ENCODE measurements at regions not wholly inside any gene's neighbourhood (a gene's known extent, or its start where the extent isn't known, plus 50 kb on each side); places are given as distances from the start of the nearest gene placed in this dataset.

DNA sequence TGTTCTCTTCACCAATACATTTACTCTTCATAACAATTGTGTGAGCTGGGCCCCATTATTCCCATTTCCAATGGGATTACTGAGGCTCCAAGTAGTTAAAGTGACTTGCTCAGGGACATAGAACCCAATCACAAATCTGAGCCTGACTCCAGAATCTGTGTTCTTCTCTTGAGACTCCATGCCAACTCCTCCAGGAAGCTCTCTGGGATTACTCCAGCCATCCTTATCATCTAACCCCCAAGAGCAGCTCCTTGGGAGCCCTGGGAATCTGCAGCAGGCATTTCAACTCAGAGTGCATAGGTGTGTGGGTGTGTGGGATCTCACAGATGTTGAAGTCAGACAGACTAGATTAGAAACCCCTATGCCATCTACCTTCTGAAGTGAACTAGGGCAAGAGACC, 131.4 kb upstream of the BOD1 start:
- no peaks in the 10 kb centered on the region for H3K9me3 ChIP-seq
- H3K4me3 ChIP-seq, result no peak overlapping the region
- intact Hi-C loops (cut with DNase I; ENCODE audit: low total_unique reads), result no loop called here
- no peaks in the 10 kb centered on the region for H3K36me3 ChIP-seq
- no peaks in the 10 kb centered on the region for H3K4me1 ChIP-seq
- TF ChIP-seq, protein P1, sequence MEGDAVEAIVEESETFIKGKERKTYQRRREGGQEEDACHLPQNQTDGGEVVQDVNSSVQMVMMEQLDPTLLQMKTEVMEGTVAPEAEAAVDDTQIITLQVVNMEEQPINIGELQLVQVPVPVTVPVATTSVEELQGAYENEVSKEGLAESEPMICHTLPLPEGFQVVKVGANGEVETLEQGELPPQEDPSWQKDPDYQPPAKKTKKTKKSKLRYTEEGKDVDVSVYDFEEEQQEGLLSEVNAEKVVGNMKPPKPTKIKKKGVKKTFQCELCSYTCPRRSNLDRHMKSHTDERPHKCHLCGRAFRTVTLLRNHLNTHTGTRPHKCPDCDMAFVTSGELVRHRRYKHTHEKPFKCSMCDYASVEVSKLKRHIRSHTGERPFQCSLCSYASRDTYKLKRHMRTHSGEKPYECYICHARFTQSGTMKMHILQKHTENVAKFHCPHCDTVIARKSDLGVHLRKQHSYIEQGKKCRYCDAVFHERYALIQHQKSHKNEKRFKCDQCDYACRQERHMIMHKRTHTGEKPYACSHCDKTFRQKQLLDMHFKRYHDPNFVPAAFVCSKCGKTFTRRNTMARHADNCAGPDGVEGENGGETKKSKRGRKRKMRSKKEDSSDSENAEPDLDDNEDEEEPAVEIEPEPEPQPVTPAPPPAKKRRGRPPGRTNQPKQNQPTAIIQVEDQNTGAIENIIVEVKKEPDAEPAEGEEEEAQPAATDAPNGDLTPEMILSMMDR (IDR thresholded peaks at IDR 0.05), result no peak
- H3K27me3 ChIP-seq, result no peaks in the 10 kb centered on the region
- H3K27ac ChIP-seq, result no peak overlapping the region
- no peak for DNase-seq

DNA sequence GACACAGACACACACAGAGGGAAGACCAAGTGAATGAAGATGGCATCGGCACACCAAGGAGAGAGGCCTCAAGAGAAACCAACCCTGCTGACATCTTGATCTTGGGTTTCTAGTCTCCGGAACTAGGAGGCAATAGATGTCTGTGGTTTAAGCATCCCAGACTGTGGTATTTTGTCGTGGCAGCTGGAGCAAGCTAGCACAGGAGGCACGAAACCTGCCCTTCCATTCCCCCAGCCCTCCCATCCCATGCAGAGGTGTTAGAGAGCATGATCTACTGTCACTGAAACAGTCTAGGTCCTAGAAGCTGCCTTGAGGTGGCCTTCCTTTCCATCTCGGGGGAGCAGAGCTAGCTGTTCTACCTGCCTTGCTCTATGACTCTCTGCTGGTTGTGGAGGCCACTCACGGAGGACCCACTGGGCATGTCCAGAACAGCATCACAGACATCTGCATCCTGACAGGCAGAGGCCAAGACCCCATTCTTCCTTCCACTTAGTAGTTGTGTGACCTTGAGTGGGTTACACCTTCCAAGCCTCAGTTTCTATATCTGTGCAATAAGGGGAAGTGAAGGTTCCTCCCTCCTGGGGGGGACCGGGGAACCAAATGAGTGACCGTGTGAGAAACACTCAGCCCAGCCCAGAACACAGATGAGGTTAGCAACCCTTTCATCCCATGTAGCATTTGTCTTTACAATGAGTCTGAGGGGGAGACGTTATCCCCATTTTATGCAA, 134.3 kb upstream of the BOD1 start:
- Histone ChIP-seq H3K4me3 (no peak overlapping the region), H3K27ac (no peak overlapping the region), H3K4me1 (no peaks in the 10 kb centered on the region), H3K9me3 (no peaks in the 10 kb centered on the region), H3K36me3 (no peaks in the 10 kb centered on the region), H3K27me3 (no peaks in the 10 kb centered on the region)
- intact Hi-C loops (cut with DNase I; ENCODE audit: low total_unique reads), result no loop called here
- no peak for DNase-seq
- TF ChIP-seq, protein P1 (IDR thresholded peaks at IDR 0.05), result no peak

DNA sequence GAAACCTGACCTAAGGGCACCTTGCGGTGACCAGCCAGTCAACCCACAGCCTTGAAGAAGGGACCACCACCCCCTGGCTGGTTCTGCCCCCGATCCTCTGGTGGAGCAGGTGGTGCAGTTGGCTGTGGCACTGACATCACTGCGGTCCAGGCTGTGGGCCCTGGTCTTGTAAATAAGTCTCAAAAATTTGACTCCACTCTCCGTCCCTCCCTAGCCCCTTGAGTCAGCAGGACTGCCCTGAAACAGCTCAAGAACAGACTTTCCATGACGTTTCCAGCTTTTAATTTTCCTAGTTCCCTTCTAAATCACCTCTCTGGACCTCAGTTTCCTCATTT, 134.8 kb upstream of the BOD1 start:
- Histone ChIP-seq H3K36me3 (no peaks in the 10 kb centered on the region), H3K4me3 (no peak overlapping the region), H3K27ac (no peak overlapping the region), H3K27me3 (no peaks in the 10 kb centered on the region), H3K9me3 (no peaks in the 10 kb centered on the region), H3K4me1 (no peaks in the 10 kb centered on the region)
- TF ChIP-seq, protein P1 (IDR thresholded peaks at IDR 0.05), result no peak
- DNase-seq, result no peak
- intact Hi-C loops (cut with DNase I; ENCODE audit: low total_unique reads), result no loop called here

DNA sequence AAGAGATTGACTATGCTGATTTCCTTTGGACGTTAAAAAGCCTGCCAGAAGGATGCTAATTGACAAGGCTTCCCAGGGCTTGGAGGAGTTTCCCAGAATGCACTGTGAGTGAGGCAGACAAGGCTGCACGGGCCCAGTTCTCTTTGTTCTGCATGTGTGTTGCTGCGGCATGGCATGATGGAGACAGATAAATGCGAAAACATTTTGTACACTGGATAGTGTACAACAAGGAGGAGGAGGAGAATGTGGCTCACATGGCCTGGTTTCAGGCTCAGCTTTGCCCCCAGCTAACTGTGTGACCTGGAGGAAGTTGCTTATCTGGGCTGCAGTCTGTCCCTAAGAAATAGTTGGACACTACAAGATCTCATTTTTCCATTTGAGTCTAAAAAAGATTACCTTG, 135.5 kb upstream of the CPEB4 start:
- DNase-seq, result no peak
- TF ChIP-seq, protein P1 (IDR thresholded peaks at IDR 0.05), result no peak
- Histone ChIP-seq H3K4me3 (no peak overlapping the region), H3K36me3 (no peaks in the 10 kb centered on the region), H3K9me3 (no peaks in the 10 kb centered on the region), H3K27ac (no peak overlapping the region), H3K27me3 (peaks cover 0 to 2% of the 10 kb centered on the region in 2 donors), H3K4me1 (no peaks in the 10 kb centered on the region)
- intact Hi-C loops (cut with DNase I; ENCODE audit: low total_unique reads), result no loop called here

DNA sequence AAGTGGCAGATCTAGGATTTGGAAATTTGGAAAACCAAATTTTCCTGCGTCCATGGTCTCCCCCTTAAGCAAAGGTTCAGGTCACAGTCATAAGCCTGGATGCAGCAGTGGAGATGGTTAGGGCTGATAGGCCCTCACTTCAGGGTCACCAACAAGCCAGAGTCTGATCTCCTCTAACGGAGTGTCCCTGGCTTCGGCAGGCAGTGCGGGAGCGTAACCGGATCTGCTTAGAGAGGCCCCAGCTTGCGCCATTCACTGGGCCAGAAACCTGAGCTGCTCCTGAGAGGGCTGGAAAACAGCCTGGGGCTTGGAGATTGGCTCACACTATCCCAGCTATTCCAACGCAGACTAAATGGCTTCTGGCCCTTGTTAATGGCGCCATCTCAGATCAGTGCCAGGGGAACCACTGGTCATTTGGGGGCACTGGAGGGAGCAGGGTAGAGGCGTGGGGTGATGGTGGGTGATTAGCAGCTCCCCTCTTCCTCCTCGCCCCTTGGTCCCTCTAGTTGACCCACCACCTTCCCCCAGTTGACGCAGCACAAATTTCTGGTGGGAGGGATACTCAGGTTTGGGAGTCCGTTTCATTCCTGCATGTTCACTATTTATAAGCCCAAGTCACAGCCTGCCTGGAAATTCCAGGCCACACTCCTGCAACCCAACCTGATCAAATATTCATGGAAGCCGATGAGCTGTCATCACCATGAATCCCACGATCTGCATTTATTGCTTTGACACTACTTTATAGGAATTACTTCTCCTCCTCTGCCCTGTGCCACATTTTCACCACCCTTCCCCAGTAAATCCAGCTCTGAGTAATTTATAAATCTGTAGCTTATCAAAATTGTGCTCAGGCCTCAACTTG, 134.6 kb upstream of the CPEB4 start:
- Histone ChIP-seq H3K27ac (no peak overlapping the region), H3K9me3 (no peaks in the 10 kb centered on the region), H3K4me1 (no peaks in the 10 kb centered on the region), H3K36me3 (no peaks in the 10 kb centered on the region), H3K27me3 (peaks cover 0 to 2% of the 10 kb centered on the region in 2 donors), H3K4me3 (no peak overlapping the region)
- intact Hi-C loops (cut with DNase I; ENCODE audit: low total_unique reads), result no loop called here
- TF ChIP-seq, protein P1 (IDR thresholded peaks at IDR 0.05), result no peak
- no peak for DNase-seq

All from tibial artery (tissue), 4 donors.